Calu3 (cell line): ENCODE measurements at regions not wholly inside any gene's neighbourhood (a gene's known extent, or its start where the extent isn't known, plus 50 kb on each side); places are given as distances from the start of the nearest gene placed in this dataset.

ENCODE experiments used
- BruUV-seq: library from RNA; stranded (reverse); fragments of 400-500 nt; replicated peaks from 2 replicates; lab custom pipeline; 2021; lab: Mats Ljungman, UMichigan
- CTCF ChIA-PET: fragments of 300-600 bp; sonication (Branson Sonifier 250); formaldehyde crosslinking; loops from one replicate; lab custom pipeline; 2022; ENCODE audit warnings: antibody characterized with exemption; lab: Charles Lee
- DNase-seq: peaks from one replicate; pipeline ENCODE4 v3.0.0; 2022
- H3K27ac Mint-ChIP-seq: one replicate; pipeline ENCODE4 v1.8.0; 2022; ENCODE audit warnings: mixed read lengths; ENCODE audit not compliant: unreplicated experiment
- H3K27me3 Mint-ChIP-seq: one replicate; pipeline ENCODE4 v1.8.0; 2022; ENCODE audit warnings: mixed read lengths; ENCODE audit not compliant: unreplicated experiment
- H3K36me3 Mint-ChIP-seq: one replicate; pipeline ENCODE4 v1.8.0; 2022; ENCODE audit warnings: mild to moderate bottlenecking, moderate library complexity, mixed read lengths; ENCODE audit not compliant: insufficient read depth, unreplicated experiment
- H3K4me1 Mint-ChIP-seq: one replicate; pipeline ENCODE4 v1.8.0; 2022; ENCODE audit warnings: mild to moderate bottlenecking, low read depth, mixed read lengths; ENCODE audit not compliant: unreplicated experiment
- H3K4me3 Mint-ChIP-seq: one replicate; pipeline ENCODE4 v1.8.0; 2022; ENCODE audit warnings: mild to moderate bottlenecking, low read depth, moderate library complexity, mixed read lengths; ENCODE audit not compliant: unreplicated experiment
- H3K9me3 Mint-ChIP-seq: one replicate; pipeline ENCODE4 v1.8.0; 2022; ENCODE audit warnings: low read depth, mixed read lengths; ENCODE audit not compliant: unreplicated experiment
- CTCF ChIP-seq: fragments of 200-600 bp; IDR thresholded peaks from one replicate; pipeline ENCODE4 v1.8.0; 2022; ENCODE audit warnings: antibody characterized with exemption; ENCODE audit not compliant: unreplicated experiment
- intact Hi-C: fragments of 100-400 bp; cut with micrococcal nuclease; formaldehyde crosslinking; loops from one replicate; pipeline ENCODE4 v1.10.0; 2022; ENCODE audit not compliant: unreplicated experiment

GRCh38 chr13:83804356-83804962, 77.8 kb downstream of the SLITRK1 start:
- Mint-ChIP-seq H3K4me3 (no peak overlapping the region), H3K27ac (no peak overlapping the region), H3K4me1 (no peaks in the 10 kb centered on the region), H3K36me3 (no peaks in the 10 kb centered on the region), H3K9me3 (no peaks in the 10 kb centered on the region), H3K27me3 (no peaks in the 10 kb centered on the region)
- CTCF ChIA-PET: no interaction called here
- intact Hi-C loops: no loop called here
- TF ChIP-seq CTCF: no peak
- no peak for DNase-seq
- BruUV-seq: no TSS peak

GRCh38 chr13:83798731-83799130, 83.5 kb downstream of the SLITRK1 start:
- BruUV-seq: no TSS peak
- Mint-ChIP-seq H3K9me3 (no peaks in the 10 kb centered on the region), H3K36me3 (no peaks in the 10 kb centered on the region), H3K27ac (no peak overlapping the region), H3K27me3 (no peaks in the 10 kb centered on the region), H3K4me1 (no peaks in the 10 kb centered on the region), H3K4me3 (no peak overlapping the region)
- DNase-seq: no peak
- intact Hi-C loops: no loop called here
- CTCF ChIA-PET: no interaction called here
- TF ChIP-seq CTCF: no peak

GRCh38 chr13:83796364-83796763, 85.9 kb downstream of the SLITRK1 start:
- CTCF ChIA-PET: no interaction called here
- Mint-ChIP-seq H3K36me3 (no peaks in the 10 kb centered on the region), H3K27me3 (no peaks in the 10 kb centered on the region), H3K27ac (no peak overlapping the region), H3K4me1 (no peaks in the 10 kb centered on the region), H3K4me3 (no peak overlapping the region), H3K9me3 (no peaks in the 10 kb centered on the region)
- intact Hi-C loops: no loop called here
- no peak for DNase-seq
- TF ChIP-seq CTCF: no peak
- BruUV-seq: no TSS peak

GRCh38 chr13:83794583-83794982, 87.7 kb downstream of the SLITRK1 start:
- intact Hi-C loops: no loop called here
- Mint-ChIP-seq H3K27ac (no peak overlapping the region), H3K4me3 (no peak overlapping the region), H3K4me1 (no peaks in the 10 kb centered on the region), H3K27me3 (no peaks in the 10 kb centered on the region), H3K9me3 (no peaks in the 10 kb centered on the region), H3K36me3 (no peaks in the 10 kb centered on the region)
- CTCF ChIA-PET: no interaction called here
- no TSS peak for BruUV-seq
- TF ChIP-seq CTCF: no peak
- DNase-seq: no peak
